ENCODE measurements at regions not wholly inside any gene's neighbourhood (a gene's known extent, or its start where the extent isn't known, plus 50 kb on each side); places are given as distances from the start of the nearest gene placed in this dataset.

GRCh38 chr14:103255555-103255954, 78.5 kb upstream of the EIF5 start:
- Histone ChIP-seq H3K4ac (ENCODE audit: low read depth, low read length) (no peak overlapping the region), H3K9me3 (ENCODE audit: insufficient read depth, low read depth, low read length) (no peaks in the 10 kb centered on the region), H2BK12ac (ENCODE audit: low read length) (no peak overlapping the region), H3K4me1 (ENCODE audit: control insufficient read depth in 1 of 2, insufficient read depth in 2 of 2, low read length in 2 of 2) (peaks cover 0 to under 1% of the 10 kb centered on the region in 2 experiments), H3K27ac (ENCODE audit: low read depth, low read length) (no peak overlapping the region), H4K91ac (ENCODE audit: low read depth, low read length) (no peak overlapping the region), H3K18ac (ENCODE audit: low read length) (no peak overlapping the region), H3K4me2 (ENCODE audit: low read length) (no peak overlapping the region), H3K23ac (ENCODE audit: low read length) (no peak overlapping the region), H3K79me2 (ENCODE audit: control insufficient read depth, insufficient read depth, low read length, poor library complexity) (no peaks in the 10 kb centered on the region), H3K27me3 (ENCODE audit: insufficient read depth, low read length) (no peaks in the 10 kb centered on the region), H2AFZ (ENCODE audit: insufficient read depth, low read length, poor library complexity) (no peak overlapping the region), H3K14ac (ENCODE audit: low read length) (no peak overlapping the region), H2BK5ac (ENCODE audit: low read depth, low read length, poor library complexity) (no peak overlapping the region), H4K8ac (ENCODE audit: low read depth, low read length) (no peak overlapping the region), H3K79me1 (ENCODE audit: low read length) (no peaks in the 10 kb centered on the region), H2AK5ac (ENCODE audit: low read length) (no peak overlapping the region), H3K36me3 (ENCODE audit: control insufficient read depth in 1 of 2, insufficient read depth in 2 of 2, low read length in 2 of 2) (no peaks in the 10 kb centered on the region), H3K9ac (ENCODE audit: low read length) (no peak overlapping the region), H2BK120ac (ENCODE audit: insufficient read depth, low read length, poor library complexity) (no peak overlapping the region), H3K4me3 (ENCODE audit: low read depth, low read length) (no peak overlapping the region), H4K12ac (ENCODE audit: low read depth, low read length) (no peak overlapping the region)
- no CpG with 5 or more reads among the region's 4 CpGs for WGBS (ENCODE audit: extremely low coverage, insufficient coverage, insufficient read length)
- DNase-seq, result peak in 1 of 2 donors; percentile 54

GRCh38 chr14:103256406-103256805, 77.6 kb upstream of the EIF5 start:
- no CpG with 5 or more reads among the region's 10 CpGs for WGBS (ENCODE audit: extremely low coverage, insufficient coverage, insufficient read length)
- H2BK120ac ChIP-seq (ENCODE audit: insufficient read depth, low read length, poor library complexity), result no peak overlapping the region
- no peak overlapping the region for H3K27ac ChIP-seq (ENCODE audit: low read depth, low read length)
- H3K4ac ChIP-seq (ENCODE audit: low read depth, low read length), result no peak overlapping the region
- H3K4me1 ChIP-seq (ENCODE audit: control insufficient read depth in 1 of 2, insufficient read depth in 2 of 2, low read length in 2 of 2), result no peaks in the 10 kb centered on the region
- H4K91ac ChIP-seq (ENCODE audit: low read depth, low read length), result no peak overlapping the region
- H2BK5ac ChIP-seq (ENCODE audit: low read depth, low read length, poor library complexity), result no peak overlapping the region
- H3K9me3 ChIP-seq (ENCODE audit: insufficient read depth, low read depth, low read length), result no peaks in the 10 kb centered on the region
- no peak overlapping the region for H3K4me2 ChIP-seq (ENCODE audit: low read length)
- no peak overlapping the region for H3K9ac ChIP-seq (ENCODE audit: low read length)
- H2BK12ac ChIP-seq (ENCODE audit: low read length), result no peak overlapping the region
- H2AFZ ChIP-seq (ENCODE audit: insufficient read depth, low read length, poor library complexity), result no peak overlapping the region
- no peak for DNase-seq
- H3K14ac ChIP-seq (ENCODE audit: low read length), result no peak overlapping the region
- H3K36me3 ChIP-seq (ENCODE audit: control insufficient read depth in 1 of 2, insufficient read depth in 2 of 2, low read length in 2 of 2), result no peaks in the 10 kb centered on the region
- no peak overlapping the region for H4K12ac ChIP-seq (ENCODE audit: low read depth, low read length)
- no peaks in the 10 kb centered on the region for H3K27me3 ChIP-seq (ENCODE audit: insufficient read depth, low read length)
- H4K8ac ChIP-seq (ENCODE audit: low read depth, low read length), result no peak overlapping the region
- no peaks in the 10 kb centered on the region for H3K79me2 ChIP-seq (ENCODE audit: control insufficient read depth, insufficient read depth, low read length, poor library complexity)
- H3K23ac ChIP-seq (ENCODE audit: low read length), result no peak overlapping the region
- no peak overlapping the region for H3K4me3 ChIP-seq (ENCODE audit: low read depth, low read length)
- no peaks in the 10 kb centered on the region for H3K79me1 ChIP-seq (ENCODE audit: low read length)
- H3K18ac ChIP-seq (ENCODE audit: low read length), result no peak overlapping the region
- H2AK5ac ChIP-seq (ENCODE audit: low read length), result no peak overlapping the region

- no CpG with 5 or more reads among the region's 4 CpGs for WGBS (ENCODE audit: extremely low coverage, insufficient coverage, insufficient read length)
- H3K27me3 ChIP-seq (ENCODE audit: insufficient read depth, low read length), result no peaks in the 10 kb centered on the region
- no peak overlapping the region for H3K9ac ChIP-seq (ENCODE audit: low read length)
- no peak overlapping the region for H2AFZ ChIP-seq (ENCODE audit: insufficient read depth, low read length, poor library complexity)
- no peak overlapping the region for H4K8ac ChIP-seq (ENCODE audit: low read depth, low read length)
- no peak overlapping the region for H2BK120ac ChIP-seq (ENCODE audit: insufficient read depth, low read length, poor library complexity)
- H4K12ac ChIP-seq (ENCODE audit: low read depth, low read length), result no peak overlapping the region
- H3K4ac ChIP-seq (ENCODE audit: low read depth, low read length), result no peak overlapping the region
- H3K14ac ChIP-seq (ENCODE audit: low read length), result no peak overlapping the region
- H3K79me1 ChIP-seq (ENCODE audit: low read length), result no peaks in the 10 kb centered on the region
- H2BK12ac ChIP-seq (ENCODE audit: low read length), result no peak overlapping the region
- no peaks in the 10 kb centered on the region for H3K9me3 ChIP-seq (ENCODE audit: insufficient read depth, low read depth, low read length)
- H3K4me1 ChIP-seq (ENCODE audit: control insufficient read depth in 1 of 2, insufficient read depth in 2 of 2, low read length in 2 of 2), result no peaks in the 10 kb centered on the region
- no peaks in the 10 kb centered on the region for H3K79me2 ChIP-seq (ENCODE audit: control insufficient read depth, insufficient read depth, low read length, poor library complexity)
- DNase-seq, result peak; percentile 85 to 89
- no peak overlapping the region for H2BK5ac ChIP-seq (ENCODE audit: low read depth, low read length, poor library complexity)
- H3K4me3 ChIP-seq (ENCODE audit: low read depth, low read length), result no peak overlapping the region
- H3K23ac ChIP-seq (ENCODE audit: low read length), result no peak overlapping the region
- no peak overlapping the region for H3K18ac ChIP-seq (ENCODE audit: low read length)
- H3K36me3 ChIP-seq (ENCODE audit: control insufficient read depth in 1 of 2, insufficient read depth in 2 of 2, low read length in 2 of 2), result no peaks in the 10 kb centered on the region
- H2AK5ac ChIP-seq (ENCODE audit: low read length), result no peak overlapping the region
- no peak overlapping the region for H3K4me2 ChIP-seq (ENCODE audit: low read length)
- no peak overlapping the region for H4K91ac ChIP-seq (ENCODE audit: low read depth, low read length)
- no peak overlapping the region for H3K27ac ChIP-seq (ENCODE audit: low read depth, low read length)
Observed at GRCh38 chr14:103257211-103257962, 76.7 kb upstream of the EIF5 start.

- Histone ChIP-seq H3K4me2 (ENCODE audit: low read length) (no peak overlapping the region), H3K27me3 (ENCODE audit: insufficient read depth, low read length) (no peaks in the 10 kb centered on the region), H2AFZ (ENCODE audit: insufficient read depth, low read length, poor library complexity) (no peak overlapping the region), H3K79me2 (ENCODE audit: control insufficient read depth, insufficient read depth, low read length, poor library complexity) (no peaks in the 10 kb centered on the region), H2BK12ac (ENCODE audit: low read length) (no peak overlapping the region), H3K27ac (ENCODE audit: low read depth, low read length) (no peak overlapping the region), H2BK120ac (ENCODE audit: insufficient read depth, low read length, poor library complexity) (no peak overlapping the region), H3K9me3 (ENCODE audit: insufficient read depth, low read depth, low read length) (no peaks in the 10 kb centered on the region), H3K14ac (ENCODE audit: low read length) (no peak overlapping the region), H4K91ac (ENCODE audit: low read depth, low read length) (no peak overlapping the region), H3K23ac (ENCODE audit: low read length) (no peak overlapping the region), H4K12ac (ENCODE audit: low read depth, low read length) (no peak overlapping the region), H3K79me1 (ENCODE audit: low read length) (no peaks in the 10 kb centered on the region), H3K9ac (ENCODE audit: low read length) (no peak overlapping the region), H3K4me1 (ENCODE audit: control insufficient read depth in 1 of 2, insufficient read depth in 2 of 2, low read length in 2 of 2) (no peaks in the 10 kb centered on the region), H3K4ac (ENCODE audit: low read depth, low read length) (no peak overlapping the region), H4K8ac (ENCODE audit: low read depth, low read length) (no peak overlapping the region), H3K4me3 (ENCODE audit: low read depth, low read length) (no peak overlapping the region), H3K36me3 (ENCODE audit: control insufficient read depth in 1 of 2, insufficient read depth in 2 of 2, low read length in 2 of 2) (no peaks in the 10 kb centered on the region), H2BK5ac (ENCODE audit: low read depth, low read length, poor library complexity) (no peak overlapping the region), H3K18ac (ENCODE audit: low read length) (no peak overlapping the region), H2AK5ac (ENCODE audit: low read length) (no peak overlapping the region)
- no peak for DNase-seq
- no CpG with 5 or more reads among the region's 12 CpGs for WGBS (ENCODE audit: extremely low coverage, insufficient coverage, insufficient read length)
Observed at GRCh38 chr14:103258211-103258610, 75.8 kb upstream of the EIF5 start.

All from trophoblast cell (in vitro differentiated cells and primary cell).